ENCODE measurements at regions not wholly inside any gene's neighbourhood (a gene's known extent, or its start where the extent isn't known, plus 50 kb on each side); places are given as distances from the start of the nearest gene placed in this dataset.

DNA sequence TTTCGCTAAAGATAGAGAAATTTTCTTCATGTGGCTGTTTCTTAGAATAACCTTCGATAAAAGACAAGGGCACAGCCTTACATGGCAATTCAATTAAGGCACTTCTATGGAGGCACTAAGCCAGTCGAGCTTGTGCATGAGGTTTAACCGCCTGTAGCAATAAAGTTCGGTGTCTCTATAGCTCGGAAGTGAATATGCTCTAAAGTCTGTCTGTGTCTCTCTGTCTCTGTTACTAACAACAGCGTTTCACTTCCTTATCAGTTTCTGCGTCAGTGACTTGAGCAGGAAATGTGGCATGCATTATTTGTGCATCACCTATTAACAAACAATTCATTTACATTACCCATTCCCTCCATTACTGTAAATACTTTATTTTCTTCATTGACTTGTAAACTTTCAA, 365.1 kb upstream of the NETO1 start:
- DNase-seq (ENCODE audit: low spot score), result no peak

- DNase-seq (ENCODE audit: low spot score), result no peak
Observed at GRCh38 chr18:73220663-73221062, 352.9 kb upstream of the NETO1 start.

- no peak for DNase-seq (ENCODE audit: low spot score)
Observed at GRCh38 chr18:73218293-73218692, 350.5 kb upstream of the NETO1 start.

GRCh38 chr18:73214970-73215369, 347.2 kb upstream of the NETO1 start:
- no peak for DNase-seq (ENCODE audit: low spot score)

DNA sequence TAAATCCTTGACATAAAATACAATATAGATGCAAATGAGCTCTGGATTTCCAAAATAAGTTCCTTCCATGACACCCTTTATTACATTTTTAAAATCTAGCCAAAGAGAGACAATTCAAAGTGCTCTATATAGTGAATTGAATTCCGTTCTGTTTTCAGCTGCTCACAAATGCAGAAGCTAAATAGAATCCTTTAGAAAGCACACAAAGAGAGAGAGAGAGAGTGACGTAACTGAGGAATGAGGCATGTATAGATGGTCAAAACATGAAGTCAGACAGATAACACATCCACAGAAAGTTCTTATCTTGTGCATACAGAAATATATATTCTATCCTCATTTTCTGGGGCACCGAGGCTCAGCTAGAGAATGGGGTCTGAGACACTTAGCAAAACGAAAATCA, 344.7 kb upstream of the NETO1 start:
- DNase-seq (ENCODE audit: low spot score), result no peak

GRCh38 chr18:73201940-73202339, 334.2 kb upstream of the NETO1 start:
- no peak for DNase-seq (ENCODE audit: low spot score)

DNA sequence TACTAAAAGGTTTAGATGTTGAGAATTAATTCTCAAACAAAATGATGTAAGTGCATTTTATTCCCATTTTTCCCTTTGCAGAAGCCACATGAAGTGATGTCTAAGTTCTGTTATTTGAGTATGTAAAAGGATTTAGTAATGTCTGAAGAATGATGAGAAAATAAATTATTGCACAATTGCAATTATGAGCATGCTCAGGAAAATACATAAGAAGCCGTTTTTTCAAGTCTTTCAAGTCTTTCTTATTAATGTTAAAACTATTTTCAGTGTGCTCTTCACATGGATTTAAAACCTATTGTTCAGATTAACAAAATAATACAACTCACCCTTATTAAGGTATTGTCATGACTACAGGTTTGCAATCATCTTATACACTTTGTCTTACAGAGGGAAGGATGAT, 331.4 kb upstream of the NETO1 start:
- no peak for DNase-seq (ENCODE audit: low spot score)

DNA sequence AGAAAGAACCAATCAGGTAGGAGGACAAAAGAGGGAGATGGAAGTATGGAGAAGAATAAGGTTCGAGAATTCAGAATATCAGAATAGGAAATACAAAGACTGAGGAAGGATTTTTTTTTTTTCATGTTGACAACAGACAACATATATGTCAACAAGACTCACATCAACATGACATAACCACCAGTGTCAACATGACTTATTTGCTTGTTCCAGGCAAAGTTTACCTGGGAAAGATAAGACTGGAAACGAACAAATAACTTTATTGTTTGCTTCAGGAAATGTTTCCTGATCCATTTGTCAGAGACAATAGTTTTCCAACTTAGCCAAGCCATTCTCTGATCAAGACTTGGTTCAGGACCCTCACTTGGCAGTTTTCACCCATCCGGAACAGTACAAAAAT, 321.9 kb upstream of the NETO1 start:
- DNase-seq (ENCODE audit: low spot score), result no peak

- DNase-seq (ENCODE audit: low spot score), result no peak
Observed at GRCh38 chr18:73168236-73168635, 300.4 kb upstream of the NETO1 start.

GRCh38 chr18:73164430-73164829, 296.6 kb upstream of the NETO1 start:
- DNase-seq (ENCODE audit: low spot score), result no peak

- DNase-seq (ENCODE audit: low spot score), result no peak
Observed at GRCh38 chr18:73163236-73163635, 295.4 kb upstream of the NETO1 start.

DNA sequence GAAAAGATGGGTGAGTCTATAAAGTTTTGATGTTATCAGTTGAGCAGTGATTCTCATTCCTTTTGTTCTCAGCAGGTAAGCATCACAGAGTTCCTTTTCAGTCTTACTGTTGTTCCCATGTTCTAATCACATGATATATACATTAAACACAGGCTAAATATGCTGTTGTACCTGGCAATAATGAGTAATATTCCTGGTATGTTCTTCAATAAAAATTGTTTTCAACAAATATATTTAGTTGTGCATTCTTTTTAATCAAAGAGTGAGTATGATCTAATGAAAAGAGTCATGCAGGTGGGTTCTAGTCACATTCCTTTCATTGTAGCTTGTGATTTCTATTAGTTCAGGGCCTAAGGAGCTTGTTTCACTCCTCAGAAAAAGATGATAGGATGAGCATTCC, 288.3 kb upstream of the NETO1 start:
- no peak for DNase-seq (ENCODE audit: low spot score)

- no peak for DNase-seq (ENCODE audit: low spot score)
Observed at GRCh38 chr18:73153271-73153670, 285.5 kb upstream of the NETO1 start.

DNA sequence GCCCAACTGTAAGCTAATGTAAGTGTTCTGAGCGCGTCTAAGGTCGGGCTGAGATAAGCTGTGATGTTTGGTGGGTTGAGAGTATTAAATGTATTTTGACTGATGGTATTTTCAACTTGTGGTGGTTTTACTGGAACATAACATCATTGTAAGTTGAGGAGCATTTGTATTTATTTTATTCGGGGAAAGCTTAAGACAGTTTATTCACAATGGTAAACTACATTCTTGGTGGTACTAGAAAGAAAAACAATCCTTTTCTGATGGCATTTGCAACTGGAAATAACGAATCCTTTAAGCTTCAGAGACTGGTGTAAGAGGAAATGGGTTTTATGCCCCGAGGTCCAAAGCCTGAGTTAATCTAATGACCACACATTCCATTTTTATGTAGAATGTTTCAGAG, 283.3 kb upstream of the NETO1 start:
- no peak for DNase-seq (ENCODE audit: low spot score)

- no peak for DNase-seq (ENCODE audit: low spot score)
Observed at GRCh38 chr18:73150199-73150598, 282.4 kb upstream of the NETO1 start.

GRCh38 chr18:73147590-73147989, 279.8 kb upstream of the NETO1 start:
- DNase-seq (ENCODE audit: low spot score), result no peak

DNA sequence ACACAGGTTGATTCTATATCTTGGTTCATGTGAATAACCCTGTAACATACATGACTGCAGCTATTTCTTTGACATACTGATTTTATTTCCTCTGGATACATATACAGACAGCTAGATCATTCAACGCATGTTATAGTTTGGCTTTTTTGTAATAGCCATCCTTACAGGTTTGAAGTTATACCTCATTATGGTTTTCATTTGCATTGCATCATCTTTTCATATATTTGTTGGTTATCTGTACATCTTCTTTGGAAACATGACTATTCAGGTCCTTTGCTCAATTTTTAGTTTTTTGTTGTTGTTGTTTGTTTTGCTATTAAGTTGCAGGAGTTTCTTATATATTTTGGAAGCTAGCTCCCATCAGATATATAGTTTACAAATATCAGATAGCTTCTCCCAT, 276.2 kb upstream of the NETO1 start:
- DNase-seq (ENCODE audit: low spot score), result no peak

DNA sequence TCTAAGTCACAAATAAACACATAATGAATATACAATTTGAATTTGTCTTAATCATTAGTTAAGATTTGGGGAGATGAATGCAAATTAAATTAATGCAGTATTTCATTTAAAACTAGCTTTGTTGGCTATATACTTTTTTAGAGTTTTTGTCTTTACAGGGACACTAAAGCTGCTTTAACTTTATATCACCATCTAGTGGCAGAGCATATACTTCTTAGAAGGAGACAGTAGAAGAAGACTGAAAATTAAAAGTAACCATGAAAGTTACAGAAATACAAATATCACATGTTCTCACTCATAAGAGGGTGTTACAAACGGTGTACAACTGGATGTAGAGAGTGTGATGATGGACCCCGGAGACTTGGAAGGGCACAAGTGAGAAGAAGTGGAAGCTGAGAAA, 268.3 kb upstream of the NETO1 start:
- DNase-seq (ENCODE audit: low spot score), result no peak

DNA sequence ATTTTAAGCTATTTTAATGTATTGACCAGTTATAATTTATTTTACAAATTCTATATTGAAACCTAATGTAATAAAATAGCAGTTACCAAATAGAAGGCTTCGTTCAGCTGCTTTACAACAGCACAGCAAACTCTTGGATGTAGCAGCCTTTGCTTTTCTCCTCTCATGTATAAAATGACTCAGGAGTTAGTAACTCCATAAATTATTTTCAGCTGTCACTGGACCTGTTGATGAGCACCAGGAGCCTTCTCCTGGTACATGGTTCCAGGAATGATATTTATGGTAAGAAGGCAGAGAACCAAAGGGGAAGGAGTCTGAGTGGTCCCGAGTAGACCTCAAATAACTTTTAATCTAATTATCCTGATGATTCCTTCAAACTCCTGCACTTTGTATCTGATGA, 256.4 kb upstream of the NETO1 start:
- no peak for DNase-seq (ENCODE audit: low spot score)

GRCh38 chr18:73121207-73121606, 253.4 kb upstream of the NETO1 start:
- DNase-seq (ENCODE audit: low spot score), result no peak

- DNase-seq (ENCODE audit: low spot score), result no peak
Observed at GRCh38 chr18:73120626-73121025, 252.8 kb upstream of the NETO1 start.

GRCh38 chr18:73119574-73119973, 251.8 kb upstream of the NETO1 start:
- no peak for DNase-seq (ENCODE audit: low spot score)

GRCh38 chr18:73118121-73118816, 250.5 kb upstream of the NETO1 start:
- no peak for DNase-seq (ENCODE audit: low spot score)

- DNase-seq (ENCODE audit: low spot score), result no peak
Observed at GRCh38 chr18:73110307-73110706, 242.5 kb upstream of the NETO1 start.

DNA sequence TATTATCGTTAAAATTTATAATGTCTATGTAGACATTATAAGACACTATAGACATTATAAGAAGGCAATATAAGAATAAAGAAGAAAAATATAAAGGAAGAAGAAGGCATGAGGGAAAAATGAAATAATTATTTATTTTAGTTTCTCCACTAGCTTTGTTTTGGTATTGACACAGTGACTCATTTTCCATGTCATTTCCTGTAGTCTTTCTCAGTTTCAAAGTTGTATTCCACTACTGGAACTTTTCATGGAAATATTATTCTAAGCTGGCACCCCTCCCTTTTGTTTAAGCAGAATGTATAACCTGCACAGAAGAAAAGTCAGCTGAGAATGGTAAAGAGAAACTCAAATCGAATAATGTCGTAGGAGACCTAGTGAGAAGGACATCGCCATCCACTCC, 234.2 kb upstream of the NETO1 start:
- DNase-seq (ENCODE audit: low spot score), result no peak
